HEK293 (cell line): ENCODE measurements at regions not wholly inside any gene's neighbourhood (a gene's known extent, or its start where the extent isn't known, plus 50 kb on each side); places are given as distances from the start of the nearest gene placed in this dataset.

Experiments used
- ATF2 ChIP-seq: fragments of 450-650 bp; formaldehyde crosslinking; IDR thresholded peaks from 2 replicates; pipeline ENCODE4 v1.5.1; 2016; ENCODE audit warnings: missing biosample characterization, missing genetic modification characterization, low read depth
- SP2 ChIP-seq: fragments of 450-650 bp; formaldehyde crosslinking; IDR thresholded peaks from 2 replicates; pipeline ENCODE4 v1.5.1; 2016; ENCODE audit warnings: missing biosample characterization, missing genetic modification characterization
- ZNF423 ChIP-seq: fragments of 450-650 bp; formaldehyde crosslinking; IDR thresholded peaks from 2 replicates; pipeline ENCODE4 v1.5.1; 2016; ENCODE audit warnings: missing biosample characterization, missing genetic modification characterization
- ZNF514 ChIP-seq: fragments of 450-650 bp; formaldehyde crosslinking; IDR thresholded peaks from 2 replicates; pipeline ENCODE4 v1.5.1; 2016; ENCODE audit warnings: missing biosample characterization, missing genetic modification characterization
- TF ChIP-seq, protein P1 (sequence below): fragments of 450-650 bp; formaldehyde crosslinking; IDR thresholded peaks from 2 replicates; pipeline ENCODE4 v1.5.1; 2016; ENCODE audit warnings: missing biosample characterization, missing genetic modification characterization

- TF ChIP-seq ZNF423 (no peak), ZNF514 (tag by site-specific recombination) (no peak), SP2 (tag by site-specific recombination) (no peak), ATF2 (no peak)
- TF ChIP-seq, protein P1, sequence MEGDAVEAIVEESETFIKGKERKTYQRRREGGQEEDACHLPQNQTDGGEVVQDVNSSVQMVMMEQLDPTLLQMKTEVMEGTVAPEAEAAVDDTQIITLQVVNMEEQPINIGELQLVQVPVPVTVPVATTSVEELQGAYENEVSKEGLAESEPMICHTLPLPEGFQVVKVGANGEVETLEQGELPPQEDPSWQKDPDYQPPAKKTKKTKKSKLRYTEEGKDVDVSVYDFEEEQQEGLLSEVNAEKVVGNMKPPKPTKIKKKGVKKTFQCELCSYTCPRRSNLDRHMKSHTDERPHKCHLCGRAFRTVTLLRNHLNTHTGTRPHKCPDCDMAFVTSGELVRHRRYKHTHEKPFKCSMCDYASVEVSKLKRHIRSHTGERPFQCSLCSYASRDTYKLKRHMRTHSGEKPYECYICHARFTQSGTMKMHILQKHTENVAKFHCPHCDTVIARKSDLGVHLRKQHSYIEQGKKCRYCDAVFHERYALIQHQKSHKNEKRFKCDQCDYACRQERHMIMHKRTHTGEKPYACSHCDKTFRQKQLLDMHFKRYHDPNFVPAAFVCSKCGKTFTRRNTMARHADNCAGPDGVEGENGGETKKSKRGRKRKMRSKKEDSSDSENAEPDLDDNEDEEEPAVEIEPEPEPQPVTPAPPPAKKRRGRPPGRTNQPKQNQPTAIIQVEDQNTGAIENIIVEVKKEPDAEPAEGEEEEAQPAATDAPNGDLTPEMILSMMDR (tag by site-specific recombination): no peak
These were observed 323.4 kb upstream of the EPHA4 start for GRCh38 chr2:221895366-221896121.
